K562 (cell line): ENCODE measurements at regions not wholly inside any gene's neighbourhood (a gene's known extent, or its start where the extent isn't known, plus 50 kb on each side); places are given as distances from the start of the nearest gene placed in this dataset.

Experiments used
- ATAC-seq: fragments of 200-7000 bp; cut with Tn5 transposase; 3 replicates; pipeline ENCODE4 v1.9.1; 2020; ENCODE audit warnings: moderate library complexity
- BruUV-seq: library from RNA; stranded (reverse); fragments of 400-500 nt; replicated peaks from 2 replicates; lab custom pipeline; 2021; lab: Mats Ljungman, UMichigan
- CTCF ChIA-PET: fragments of 300-600 bp; formaldehyde crosslinking; extraction: SDS; loops from one replicate; lab custom pipeline; 2021; ENCODE audit warnings: low intra/inter-chr PET ratio; lab: Yijun Ruan, JAX
- POLR2A ChIA-PET: fragments of 300-600, 350-650 bp; sonication (Branson Sonifier 250); formaldehyde crosslinking; extraction: SDS; loops from one replicate; lab custom pipeline; 2021; ENCODE audit warnings: antibody characterized with exemption, inconsistent platforms; lab: Yijun Ruan, JAX
- DNase-seq, 4 experiments: peaks; one replicate each; pipeline versions ENCODE4 v3.0.0 to v3.0.0-alpha.2; 2011 to 2018; ENCODE audit warnings: low spot score in 3 of 4, mixed read lengths in 3 of 4; ENCODE audit errors: extremely low read depth in 1 of 4
- FAIRE-seq: peaks from 2 replicates; lab custom pipeline; 2011; peaks lifted over from hg19 to GRCh38; lab: Jason Lieb, UNC
- H2AFZ ChIP-seq: 2 replicates; pipeline ENCODE4 v1.6.0; 2011; ENCODE audit warnings: low read depth, low read length, control low read depth, inconsistent platforms
- H3K27ac ChIP-seq: fragments of 200-600 bp; 3 replicates; pipeline ENCODE4 v1.8.0; 2011; ENCODE audit warnings: low read depth, mild to moderate bottlenecking, control low read depth, inconsistent platforms, low read length, moderate library complexity, mixed read lengths; ENCODE audit errors: extremely low read depth
- H3K27me3 ChIP-seq, 2 experiments: fragments of 300-600 bp in 1 of 2; 2 replicates in 1 of 2; 3 replicates in 1 of 2; pipeline versions ENCODE4 v1.6.0 to v1.8.0; 2011; ENCODE audit warnings: inconsistent platforms in 2 of 2, low read length in 2 of 2, mild to moderate bottlenecking in 1 of 2, mixed read lengths in 1 of 2, moderate library complexity in 1 of 2; ENCODE audit not compliant: control insufficient read depth in 2 of 2, insufficient read depth in 2 of 2
- H3K36me3 ChIP-seq: fragments of 300-600 bp; 3 replicates; pipeline ENCODE4 v1.8.0; 2011; ENCODE audit warnings: mild to moderate bottlenecking, low read length, inconsistent platforms; ENCODE audit not compliant: control insufficient read depth, insufficient read depth
- H3K4me1 ChIP-seq, 2 experiments: fragments of 200-600 bp in 1 of 2; replicated peaks in 1 of 2; 2 replicates in 1 of 2; 3 replicates in 1 of 2; pipeline versions ENCODE4 v1.5.1 to v1.8.0; 2011; ENCODE audit warnings: inconsistent platforms in 2 of 2, low read length in 2 of 2, mild to moderate bottlenecking in 1 of 2, mixed read lengths in 1 of 2, moderate library complexity in 1 of 2; ENCODE audit not compliant: control insufficient read depth in 2 of 2, insufficient read depth in 2 of 2
- H3K4me2 ChIP-seq: 2 replicates; pipeline ENCODE4 v1.6.1; 2011; ENCODE audit warnings: low read length, control low read depth, inconsistent platforms, mixed read lengths; ENCODE audit not compliant: insufficient read depth
- H3K4me3 ChIP-seq: fragments of 200-600 bp; sonication (generic), shearing (Covaris generic); 2 replicates; pipeline ENCODE4 v1.5.1; 2016; ENCODE audit warnings: control low read depth, inconsistent platforms
- H3K79me2 ChIP-seq: fragments of 200-600 bp; 3 replicates; pipeline ENCODE4 v1.8.0; 2011; ENCODE audit warnings: low read length, inconsistent platforms; ENCODE audit not compliant: control insufficient read depth, insufficient read depth
- H3K9ac ChIP-seq, 2 experiments: 2 replicates each; pipeline versions ENCODE4 v1.6.0 to v1.6.1; 2011; ENCODE audit warnings: low read depth in 2 of 2, low read length in 2 of 2, control low read depth in 1 of 2, inconsistent platforms in 1 of 2, mild to moderate bottlenecking in 1 of 2, mixed read lengths in 1 of 2; ENCODE audit not compliant: insufficient read depth in 1 of 2
- H3K9me1 ChIP-seq: one replicate; pipeline ENCODE4 v1.6.0; 2011; ENCODE audit warnings: inconsistent platforms, mild to moderate bottlenecking, low read length, moderate library complexity; ENCODE audit not compliant: control insufficient read depth, insufficient read depth
- H3K9me3 ChIP-seq: replicated peaks from 2 replicates; pipeline ENCODE4 v1.5.1; 2011; ENCODE audit warnings: low read depth, low read length, inconsistent platforms; ENCODE audit not compliant: control insufficient read depth, insufficient read depth
- H4K20me1 ChIP-seq: replicated peaks from 2 replicates; pipeline ENCODE4 v1.6.1; 2011; ENCODE audit warnings: low read length, inconsistent platforms, mixed read lengths; ENCODE audit not compliant: control insufficient read depth, insufficient read depth
- ARHGAP35 ChIP-seq: fragments of 450-650 bp; IDR thresholded peaks from 2 replicates; pipeline ENCODE4 v1.6.1; 2018; ENCODE audit not compliant: partially characterized antibody
- BRF1 ChIP-seq: IDR thresholded peaks from 3 replicates; pipeline ENCODE4 v1.6.1; 2011; ENCODE audit warnings: borderline replicate concordance, mild to moderate bottlenecking; ENCODE audit not compliant: insufficient read length; ENCODE audit errors: extremely low read depth
- HNRNPK ChIP-seq: fragments of 200-400 bp; formaldehyde crosslinking; IDR thresholded peaks from one replicate; pipeline ENCODE4 v1.6.1; 2018; ENCODE audit warnings: mild to moderate bottlenecking, low read depth, low read length; ENCODE audit not compliant: poor library complexity, severe bottlenecking
- KDM5B ChIP-seq: fragments of 200-600 bp; sonication (generic); IDR thresholded peaks from 2 replicates; pipeline ENCODE4 v1.6.1; 2012; ENCODE audit warnings: low read depth, mild to moderate bottlenecking, moderate library complexity, low read length, control low read depth, inconsistent platforms; ENCODE audit not compliant: insufficient replicate concordance
- MAFF ChIP-seq: IDR thresholded peaks from 2 replicates; pipeline ENCODE4 v1.6.1; 2012; ENCODE audit warnings: low read length, improper control_type of control experiment
- MBD1 ChIP-seq: fragments of 250-450 bp; sonication (Bioruptor Pico); IDR thresholded peaks from 2 replicates; pipeline ENCODE4 v1.8.0; 2022; ENCODE audit warnings: inconsistent platforms
- NONO ChIP-seq, 2 experiments: fragments of 200-400 bp in 1 of 2; fragments of 450-650 bp in 1 of 2; formaldehyde crosslinking in 1 of 2; IDR thresholded peaks; 2 replicates each; pipeline ENCODE4 v1.6.1; 2017; ENCODE audit warnings: low read depth in 2 of 2, mild to moderate bottlenecking in 2 of 2, moderate library complexity in 2 of 2, low read length in 1 of 2
- SETDB1 ChIP-seq: IDR thresholded peaks from one replicate; pipeline ENCODE4 v1.6.1; 2012; ENCODE audit warnings: low read length, control low read depth, inconsistent platforms
- SIN3A ChIP-seq, 2 experiments: fragments of 150-350 bp in 1 of 2; IDR thresholded peaks; 2 replicates each; pipeline ENCODE4 v1.6.1; 2011 to 2016; ENCODE audit warnings: borderline replicate concordance in 2 of 2, low read depth in 2 of 2, low read length in 2 of 2, mild to moderate bottlenecking in 2 of 2, moderate library complexity in 2 of 2; ENCODE audit not compliant: control insufficient read depth in 1 of 2
- SNIP1 ChIP-seq: fragments of 450-650 bp; IDR thresholded peaks from 2 replicates; pipeline ENCODE4 v1.7.1; 2017; ENCODE audit warnings: low read depth, mild to moderate bottlenecking
- SP1 ChIP-seq: sonication (generic); formaldehyde crosslinking; IDR thresholded peaks from 2 replicates; pipeline ENCODE4 v1.8.1; 2022; ENCODE audit warnings: mild to moderate bottlenecking, missing genetic modification reagents
- SRF ChIP-seq, 2 experiments: fragments of 250-450, 450-650 bp in 1 of 2; sonication (Bioruptor Pico) in 1 of 2; sonication (generic) in 1 of 2; formaldehyde crosslinking; IDR thresholded peaks; 2 replicates each; pipeline versions ENCODE4 v1.5.0 to v1.5.1; 2020 to 2022; ENCODE audit warnings: mild to moderate bottlenecking in 1 of 2, missing genetic modification reagents in 1 of 2
- STAT5B ChIP-seq: fragments of 250-450 bp; sonication (Bioruptor Pico); IDR thresholded peaks from 2 replicates; pipeline ENCODE4 v1.8.0; 2021; ENCODE audit warnings: mild to moderate bottlenecking, inconsistent platforms
- ZNF512 ChIP-seq: IDR thresholded peaks from 2 replicates; pipeline ENCODE4 v1.6.1; 2016; ENCODE audit warnings: missing genetic modification characterization, missing compliant biosample characterization
- WGBS: fragments of 100-300 bp; shearing (Covaris generic); methylation state at CpG from one replicate; pipeline ENCODE4 v1.1.6; 2016; ENCODE audit warnings: low coverage, mixed read lengths; ENCODE audit not compliant: insufficient coverage; ENCODE audit errors: missing lambda C conversion rate; 5-methylcytosine and 5-hydroxymethylcytosine counted together
- in situ Hi-C: fragments of 300-500 bp; cut with MboI; formaldehyde crosslinking; loops from 4 replicates; pipeline ENCODE4 v1.15.0; 2018; ENCODE audit warnings: inconsistent platforms, mixed read lengths
- intact Hi-C: fragments of 100-400 bp; cut with micrococcal nuclease; formaldehyde crosslinking; loops from 2 replicates; pipeline ENCODE4 v1.14.2; 2022

- ATAC-seq, result no peak
- no peaks in the 10 kb centered on the region for H3K79me2 ChIP-seq
- no peaks in the 10 kb centered on the region for H3K27me3 ChIP-seq
- H4K20me1 ChIP-seq, result no peaks in the 10 kb centered on the region
- ChIA-PET CTCF (no interaction called here), POLR2A (no interaction called here)
- no peak overlapping the region for H3K4me2 ChIP-seq
- no peak overlapping the region for H3K9ac ChIP-seq
- H2AFZ ChIP-seq, result no peak overlapping the region
- TF ChIP-seq ZNF512 (tag) (no peak), ARHGAP35 (no peak)
- no TSS peak for BruUV-seq
- DNase-seq, result no peak
- no peaks in the 10 kb centered on the region; the same call in 1 of the 2 replicates for H3K9me3 ChIP-seq
- H3K36me3 ChIP-seq, result no peaks in the 10 kb centered on the region
- in situ Hi-C loops (no loop called here), intact Hi-C loops (no loop called here)
- H3K27ac ChIP-seq, result no peak overlapping the region
- no peak overlapping the region for H3K4me3 ChIP-seq
- WGBS, result 0% methylated on average over 2 of the region's 2 CpGs
- no peaks in the 10 kb centered on the region for H3K9me1 ChIP-seq
- no peaks in the 10 kb centered on the region for H3K4me1 ChIP-seq
- FAIRE-seq, result no peak
These were observed 368.1 kb upstream of the EDIL3 start for GRCh38 chr5:84752780-84753179.

GRCh38 chr5:84748313-84748712 is 363.6 kb upstream of the EDIL3 start:
- Histone ChIP-seq H3K4me1 (no peaks in the 10 kb centered on the region), H2AFZ (no peak overlapping the region), H3K9ac (no peak overlapping the region), H4K20me1 (no peaks in the 10 kb centered on the region), H3K27me3 (no peaks in the 10 kb centered on the region), H3K9me1 (no peaks in the 10 kb centered on the region), H3K27ac (no peak overlapping the region), H3K36me3 (no peaks in the 10 kb centered on the region), H3K9me3 (no peaks in the 10 kb centered on the region; the same call in 1 of the 2 replicates), H3K4me2 (no peak overlapping the region), H3K4me3 (no peak overlapping the region), H3K79me2 (no peaks in the 10 kb centered on the region)
- 5% methylated on average over 1 of the region's 1 CpG for WGBS
- ATAC-seq (no peak), FAIRE-seq (no peak), DNase-seq (no peak)
- in situ Hi-C loops, result no loop called here
- CTCF ChIA-PET, result no interaction called here
- intact Hi-C loops, result no loop called here
- BruUV-seq, result no TSS peak
- POLR2A ChIA-PET, result no interaction called here
- TF ChIP-seq BRF1 (no peak), KDM5B (no peak), STAT5B (CRISPR knock-in tag) (no peak), SETDB1 (no peak), HNRNPK (no peak), SIN3A (IDR thresholded peaks at IDR 0.05; ENCODE audit: borderline replicate concordance in 2 of 2, control insufficient read depth in 1 of 2, low read depth in 2 of 2, low read length in 2 of 2) (no peak), SRF (CRISPR knock-in tag; IDR thresholded peaks at IDR 0.05) (no peak), NONO (IDR thresholded peaks at IDR 0.05; ENCODE audit: low read depth in 2 of 2, low read length in 1 of 2) (no peak), SP1 (CRISPR knock-in tag) (no peak), SNIP1 (no peak), MAFF (no peak), MBD1 (CRISPR knock-in tag) (no peak)
